ENCODE measurements at regions not wholly inside any gene's neighbourhood (a gene's known extent, or its start where the extent isn't known, plus 50 kb on each side); places are given as distances from the start of the nearest gene placed in this dataset.

DNA sequence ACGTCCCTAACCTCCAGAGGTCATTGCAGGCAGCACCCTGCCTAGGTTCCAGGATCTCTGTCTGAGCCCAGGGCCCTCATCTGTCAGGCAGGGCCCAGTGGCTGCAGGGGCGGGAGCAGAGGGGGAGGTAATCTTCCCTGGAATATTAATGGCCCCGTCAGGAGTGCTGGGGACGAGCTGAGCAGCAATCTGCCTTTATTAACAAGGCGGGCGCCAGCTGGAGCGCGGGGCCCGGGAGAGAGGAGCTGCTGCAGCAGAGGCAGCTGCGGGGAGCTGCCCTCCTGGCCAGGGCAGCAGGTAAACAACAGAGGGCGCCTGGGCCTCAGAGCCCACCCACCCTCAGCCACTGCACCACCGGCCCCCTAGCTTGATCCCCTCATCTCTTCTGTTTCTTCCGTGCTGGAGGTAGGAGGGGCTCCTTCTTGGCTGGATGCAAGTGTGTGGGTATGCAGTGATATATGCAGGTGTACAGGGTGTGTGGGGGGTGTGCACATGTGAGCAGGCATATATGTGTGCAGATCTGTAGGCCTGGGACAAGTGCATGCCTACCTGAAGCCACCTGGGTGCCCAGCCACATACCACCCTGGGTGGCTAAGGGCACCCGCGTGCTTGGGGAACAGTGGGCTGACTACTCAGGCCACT is 131.8 kb upstream of the MLN start:
- peaks cover 9% of the 10 kb centered on the region for H3K4me1 Mint-ChIP-seq
- H3K4me3 Mint-ChIP-seq, result no peak overlapping the region
- no peaks in the 10 kb centered on the region for H3K27me3 Mint-ChIP-seq
- H3K9me3 Mint-ChIP-seq, result no peaks in the 10 kb centered on the region
- DNase-seq, result no peak
- no peak for ATAC-seq
- peak overlapping the region in 1 of 2 donors; percentile 5 for H3K27ac Mint-ChIP-seq

DNA sequence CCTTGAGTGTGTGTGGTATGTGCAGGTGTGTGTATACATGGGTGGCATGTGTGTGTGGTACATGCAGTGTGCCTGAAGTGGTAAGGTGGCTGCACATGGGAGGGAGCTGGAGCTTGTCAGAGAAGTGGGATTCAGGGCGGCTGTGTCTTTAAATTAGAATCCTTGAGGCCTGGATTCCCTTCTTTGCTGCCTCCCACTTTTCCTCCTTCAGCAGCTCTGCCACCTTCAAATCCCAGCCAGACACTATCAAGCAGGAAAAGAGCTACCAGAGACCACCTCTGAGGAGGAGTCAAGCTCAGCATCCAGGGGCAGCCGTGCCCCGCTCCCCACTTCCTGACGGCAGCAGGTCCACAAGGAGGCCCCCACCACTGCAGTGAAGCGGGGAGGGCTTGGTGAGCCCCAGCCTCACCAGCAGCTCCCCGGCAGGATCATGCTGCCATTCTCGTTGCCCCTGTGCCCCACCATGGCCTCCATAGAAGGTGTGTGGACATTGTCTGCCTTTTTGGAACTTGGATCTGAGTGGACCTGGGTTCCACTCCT is 131.0 kb upstream of the MLN start:
- DNase-seq, result no peak
- H3K4me1 Mint-ChIP-seq, result peaks cover 9% of the 10 kb centered on the region
- H3K4me3 Mint-ChIP-seq, result no peak overlapping the region

GRCh38 chr6:33933101-33933500 is 129.3 kb upstream of the MLN start:
- DNase-seq (no peak), ATAC-seq (no peak)
- Mint-ChIP-seq H3K9me3 (peaks cover 0 to 4% of the 10 kb centered on the region in 2 donors), H3K27ac (no peak overlapping the region), H3K27me3 (no peaks in the 10 kb centered on the region), H3K4me1 (peaks cover 9% of the 10 kb centered on the region), H3K4me3 (no peak overlapping the region)

More for the DNA sequence above, 131.0 kb upstream of the MLN start:
- no peak overlapping the region for H3K27ac Mint-ChIP-seq
- H3K9me3 Mint-ChIP-seq, result no peaks in the 10 kb centered on the region
- no peak for ATAC-seq
- H3K27me3 Mint-ChIP-seq, result no peaks in the 10 kb centered on the region

GRCh38 chr6:33931799-33932198 is 128.0 kb upstream of the MLN start:
- no peaks in the 10 kb centered on the region for H3K27me3 Mint-ChIP-seq
- DNase-seq (no peak), ATAC-seq (no peak)
- no peak overlapping the region for H3K27ac Mint-ChIP-seq
- peaks cover 0 to 7% of the 10 kb centered on the region in 2 donors for H3K9me3 Mint-ChIP-seq
- no peak overlapping the region for H3K4me3 Mint-ChIP-seq
- peaks cover 8% of the 10 kb centered on the region for H3K4me1 Mint-ChIP-seq

DNA sequence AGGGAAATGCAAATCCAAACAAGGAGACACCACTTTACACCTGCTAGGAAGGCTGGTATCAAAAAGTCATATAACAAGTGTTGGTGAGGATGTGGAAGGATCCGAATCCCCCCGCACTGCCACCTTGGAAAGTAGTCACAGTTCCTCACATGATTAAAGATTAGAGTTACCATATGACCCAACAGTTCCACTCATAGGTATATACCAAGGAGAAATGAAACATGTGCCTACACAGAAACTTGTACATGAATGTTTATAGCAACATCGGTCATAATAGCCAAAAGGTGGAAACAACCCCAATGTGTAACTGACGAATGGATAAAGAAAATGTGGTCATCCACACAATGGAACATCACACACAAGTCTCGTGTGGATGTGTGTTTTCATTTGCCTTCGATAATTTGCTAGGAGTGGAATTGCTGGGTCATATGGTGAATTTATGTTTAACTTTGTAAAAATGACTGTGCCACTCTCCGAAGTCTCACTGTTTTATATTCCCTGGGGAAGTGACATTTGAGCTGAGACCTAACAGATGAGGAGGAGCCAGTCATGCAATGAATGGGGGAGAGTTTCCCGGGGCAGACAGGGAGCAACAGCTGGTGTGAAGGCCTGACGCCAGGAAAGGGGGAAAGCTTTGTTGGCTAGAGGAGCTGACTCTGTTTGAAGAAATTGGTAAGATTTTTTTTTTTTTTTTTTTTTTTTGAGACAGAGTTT is 125.9 kb upstream of the MLN start:
- peaks cover 5% of the 10 kb centered on the region for H3K4me1 Mint-ChIP-seq
- H3K4me3 Mint-ChIP-seq, result no peak overlapping the region
- H3K27ac Mint-ChIP-seq, result no peak overlapping the region
- no peaks in the 10 kb centered on the region for H3K27me3 Mint-ChIP-seq
- H3K9me3 Mint-ChIP-seq, result peaks cover 0 to 7% of the 10 kb centered on the region in 2 donors
- ATAC-seq (no peak), DNase-seq (no peak)

DNA sequence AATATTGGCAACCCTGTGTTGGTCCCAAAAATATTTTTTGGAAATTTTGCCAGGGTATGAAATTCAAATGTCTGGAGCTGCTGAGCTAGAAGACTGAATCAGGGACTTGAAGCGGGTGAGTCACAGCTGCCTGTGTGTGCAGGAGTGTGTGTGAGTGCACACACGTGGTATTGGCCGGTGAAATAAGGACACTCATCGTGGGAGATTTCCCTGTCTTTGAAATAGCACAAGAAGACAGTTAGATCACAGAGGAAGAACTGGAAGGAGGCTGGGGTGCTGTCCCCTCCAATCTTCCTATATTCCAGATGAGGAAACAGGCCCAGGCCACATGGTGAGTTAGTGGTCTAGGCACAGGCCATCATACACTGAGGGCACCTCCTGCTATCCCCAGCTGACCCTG is 123.8 kb upstream of the MLN start:
- peaks cover 0 to 7% of the 10 kb centered on the region in 2 donors for H3K9me3 Mint-ChIP-seq
- no peak overlapping the region for H3K27ac Mint-ChIP-seq
- H3K4me1 Mint-ChIP-seq, result peaks cover 18% of the 10 kb centered on the region
- H3K4me3 Mint-ChIP-seq, result no peak overlapping the region
- ATAC-seq, result no peak
- DNase-seq, result no peak
- no peaks in the 10 kb centered on the region for H3K27me3 Mint-ChIP-seq

GRCh38 chr6:33927112-33927511 is 123.3 kb upstream of the MLN start:
- peaks cover 0 to 7% of the 10 kb centered on the region in 2 donors for H3K9me3 Mint-ChIP-seq
- H3K27me3 Mint-ChIP-seq, result no peaks in the 10 kb centered on the region
- ATAC-seq (no peak), DNase-seq (no peak)
- no peak overlapping the region for H3K4me3 Mint-ChIP-seq
- H3K4me1 Mint-ChIP-seq, result peaks cover 18% of the 10 kb centered on the region
- H3K27ac Mint-ChIP-seq, result no peak overlapping the region

DNA sequence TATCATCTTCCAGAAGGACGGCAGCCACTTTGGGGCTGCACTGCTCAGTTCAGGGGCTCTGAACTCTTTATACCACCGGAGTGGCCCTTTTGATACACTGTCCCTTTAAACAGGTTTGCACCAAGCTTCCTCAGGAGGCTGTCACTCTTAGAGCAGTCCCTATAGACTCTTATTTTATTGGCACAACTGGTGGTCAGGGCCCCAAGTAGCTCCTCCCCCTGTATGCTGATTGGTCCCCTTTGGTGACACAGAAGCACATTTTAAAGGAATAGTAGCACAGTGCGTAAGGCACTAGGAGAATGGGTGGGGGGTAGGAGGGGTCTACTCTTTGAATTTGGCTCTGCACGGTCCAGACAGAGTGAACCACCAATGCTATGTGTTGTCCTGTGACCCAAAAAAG is 122.6 kb upstream of the MLN start:
- H3K4me1 Mint-ChIP-seq, result peaks cover 18% of the 10 kb centered on the region
- no peak for DNase-seq
- no peak overlapping the region for H3K27ac Mint-ChIP-seq
- peaks cover 0 to 7% of the 10 kb centered on the region in 2 donors for H3K9me3 Mint-ChIP-seq
- H3K4me3 Mint-ChIP-seq, result no peak overlapping the region
- no peak for ATAC-seq
- no peaks in the 10 kb centered on the region for H3K27me3 Mint-ChIP-seq

- Mint-ChIP-seq H3K4me3 (no peak overlapping the region), H3K9me3 (peaks cover 0 to 7% of the 10 kb centered on the region in 2 donors), H3K4me1 (peaks cover 18% of the 10 kb centered on the region), H3K27me3 (no peaks in the 10 kb centered on the region), H3K27ac (peak overlapping the region in 1 of 2 donors; percentile 72)
- DNase-seq (no peak), ATAC-seq (no peak)
Observed at GRCh38 chr6:33925936-33926335, 122.1 kb upstream of the MLN start.

GRCh38 chr6:33925210-33925609 is 121.4 kb upstream of the MLN start:
- ATAC-seq (no peak), DNase-seq (no peak)
- Mint-ChIP-seq H3K4me1 (peaks cover 18% of the 10 kb centered on the region), H3K4me3 (no peak overlapping the region), H3K27ac (no peak overlapping the region), H3K9me3 (peaks cover 0 to 7% of the 10 kb centered on the region in 2 donors), H3K27me3 (no peaks in the 10 kb centered on the region)

DNA sequence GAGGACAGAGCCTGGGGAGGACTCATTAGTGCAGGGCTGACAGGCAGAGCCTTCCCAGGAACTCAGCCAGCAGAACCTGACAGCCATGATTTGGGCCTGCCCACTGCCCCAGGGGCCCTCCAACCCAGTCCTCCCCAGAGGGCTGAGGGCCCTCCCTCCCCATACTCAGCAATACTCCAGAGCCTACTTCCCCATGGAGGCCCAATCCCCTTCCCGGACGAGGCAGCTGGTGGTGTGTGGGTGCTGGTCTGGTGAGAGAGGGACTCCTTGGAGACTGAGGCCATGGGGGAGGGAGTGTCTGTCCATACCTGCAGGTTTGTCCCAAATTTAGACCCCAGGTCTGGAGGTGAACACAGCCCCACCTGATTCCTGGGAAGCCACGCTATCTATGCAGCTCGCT is 120.9 kb upstream of the MLN start:
- peaks cover 18% of the 10 kb centered on the region for H3K4me1 Mint-ChIP-seq
- ATAC-seq (no peak), DNase-seq (no peak)
- no peaks in the 10 kb centered on the region for H3K27me3 Mint-ChIP-seq
- peaks cover 0 to 7% of the 10 kb centered on the region in 2 donors for H3K9me3 Mint-ChIP-seq
- H3K27ac Mint-ChIP-seq, result no peak overlapping the region
- H3K4me3 Mint-ChIP-seq, result no peak overlapping the region

DNA sequence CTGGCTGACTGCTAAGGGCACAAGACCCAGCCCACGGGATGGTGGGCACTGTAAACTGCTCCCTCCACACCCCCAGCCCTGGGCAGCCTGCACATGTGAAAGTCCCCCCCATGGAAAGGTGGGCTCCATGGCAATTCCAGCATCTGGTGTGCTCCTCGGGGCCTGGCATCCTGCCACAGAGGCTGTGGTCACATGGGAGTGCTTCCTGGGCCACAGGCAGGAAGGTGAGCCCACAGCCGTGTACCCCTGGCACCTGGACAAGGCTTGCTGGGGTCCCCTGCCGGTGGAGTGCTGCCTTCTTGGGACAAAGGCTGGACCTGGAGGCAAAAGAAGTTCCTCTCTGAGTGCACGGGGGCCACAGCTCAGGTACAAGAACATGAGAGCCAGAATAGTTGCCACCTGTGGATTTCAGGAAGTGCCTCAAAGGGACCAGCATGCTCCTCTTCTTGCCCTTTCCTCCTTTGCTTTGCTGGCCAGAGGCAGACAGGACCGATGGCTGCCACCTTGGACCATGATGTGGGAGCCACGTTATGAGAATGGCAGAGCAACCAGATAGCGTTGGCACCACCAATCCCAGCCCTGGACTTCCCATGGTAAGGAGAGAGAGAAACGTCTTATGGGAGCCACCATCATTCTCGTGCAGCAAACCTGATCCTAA is 120.2 kb upstream of the MLN start:
- Mint-ChIP-seq H3K27ac (peak overlapping the region in 1 of 2 donors; percentile 51), H3K4me1 (peaks cover 18% of the 10 kb centered on the region), H3K27me3 (no peaks in the 10 kb centered on the region), H3K4me3 (no peak overlapping the region), H3K9me3 (peaks cover 0 to 7% of the 10 kb centered on the region in 2 donors)
- DNase-seq (no peak), ATAC-seq (peak; percentile 24)

DNA sequence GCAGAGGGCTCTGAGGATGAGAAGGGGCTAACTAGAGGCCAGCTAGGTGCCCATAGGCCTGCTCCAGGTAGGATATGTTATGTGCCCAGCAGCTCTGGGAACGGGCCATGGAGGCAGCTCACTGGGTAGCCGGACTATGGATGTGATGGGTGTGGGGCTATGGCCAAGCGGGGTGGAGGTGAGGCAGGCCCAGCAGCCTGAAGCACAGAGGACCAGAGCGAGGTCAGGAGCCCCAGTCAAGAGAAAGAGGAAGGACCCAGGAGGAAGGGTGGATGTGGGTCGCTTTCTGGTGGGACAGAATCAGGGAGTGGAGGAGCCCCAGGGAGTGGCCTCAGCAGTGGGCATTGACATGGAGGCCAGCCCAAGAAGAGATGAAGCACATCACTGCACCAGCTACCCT is 117.9 kb upstream of the MLN start:
- Mint-ChIP-seq H3K27ac (peak overlapping the region in 1 of 2 donors; percentile 72), H3K4me3 (no peak overlapping the region), H3K27me3 (no peaks in the 10 kb centered on the region), H3K4me1 (peaks cover 18% of the 10 kb centered on the region), H3K9me3 (no peaks in the 10 kb centered on the region)
- DNase-seq (no peak), ATAC-seq (no peak)

DNA sequence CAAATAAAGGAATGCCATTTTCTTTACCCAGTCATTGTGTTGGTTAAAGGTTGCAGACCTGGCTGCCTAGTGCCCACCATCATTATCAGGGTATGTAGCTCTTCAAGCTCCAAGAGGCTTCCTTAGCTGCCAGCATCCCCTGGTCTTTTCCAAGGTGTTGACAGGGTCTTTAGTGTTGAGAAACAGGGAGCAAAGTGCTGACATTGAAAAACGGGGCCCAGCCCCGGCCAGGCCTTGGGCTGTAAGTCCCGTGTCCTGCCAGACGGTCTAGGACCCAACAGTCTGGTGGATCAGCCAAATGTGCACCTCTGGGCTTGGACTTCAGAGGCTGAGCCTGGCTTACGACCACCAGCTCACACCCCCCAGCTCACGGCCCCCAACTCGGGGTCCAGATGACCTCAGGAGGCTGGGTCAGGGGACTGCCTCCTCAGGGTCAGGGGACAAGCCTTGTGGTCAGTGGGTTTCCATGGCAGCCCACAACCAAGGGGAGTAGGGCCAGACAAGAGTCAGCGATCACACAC is 114.4 kb upstream of the MLN start:
- Mint-ChIP-seq H3K4me3 (no peak overlapping the region), H3K27me3 (no peaks in the 10 kb centered on the region), H3K27ac (no peak overlapping the region), H3K4me1 (peaks cover 26% of the 10 kb centered on the region), H3K9me3 (no peaks in the 10 kb centered on the region)
- no peak for DNase-seq
- no peak for ATAC-seq

GRCh38 chr6:33915134-33915533 is 111.3 kb upstream of the MLN start:
- Mint-ChIP-seq H3K27ac (no peak overlapping the region), H3K4me1 (peaks cover 28% of the 10 kb centered on the region), H3K9me3 (no peaks in the 10 kb centered on the region), H3K27me3 (no peaks in the 10 kb centered on the region), H3K4me3 (peak overlapping the region in 1 of 2 donors; percentile 63)
- no peak for ATAC-seq
- DNase-seq, result no peak

DNA sequence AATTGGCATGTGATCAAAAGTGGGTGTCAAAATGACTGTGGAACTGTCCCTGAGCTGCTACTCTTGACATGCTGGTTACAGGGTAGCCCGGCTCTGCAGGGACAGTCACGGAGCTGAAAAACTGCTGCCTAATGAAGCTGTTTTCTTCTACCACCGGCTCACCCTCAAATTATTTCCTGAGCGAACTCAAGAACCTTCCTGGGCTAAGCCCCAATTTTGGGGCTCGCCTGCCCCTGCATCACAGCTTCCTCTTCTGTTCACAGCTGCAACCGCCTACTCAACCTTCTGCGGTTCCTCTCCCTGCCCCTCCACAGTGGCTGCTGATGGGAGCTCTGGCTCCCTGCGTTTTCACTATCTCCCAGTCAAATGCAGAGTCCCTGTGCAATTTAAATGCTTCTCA is 110.8 kb upstream of the MLN start:
- no peaks in the 10 kb centered on the region for H3K27me3 Mint-ChIP-seq
- DNase-seq, result peak; percentile 17 to 21
- no peaks in the 10 kb centered on the region for H3K9me3 Mint-ChIP-seq
- peaks cover 28% of the 10 kb centered on the region for H3K4me1 Mint-ChIP-seq
- peak; percentile 76 for ATAC-seq
- no peak overlapping the region for H3K27ac Mint-ChIP-seq
- H3K4me3 Mint-ChIP-seq, result peak overlapping the region; percentile 63 to 64

All from stimulated activated naive CD8-positive, alpha-beta T cell treated with anti-CD3 and anti-CD28 coated beads, Interleukin-15, amount 100 ng/mL, for 72 hours (primary cell).